ENCODE measurements at regions not wholly inside any gene's neighbourhood (a gene's known extent, or its start where the extent isn't known, plus 50 kb on each side); places are given as distances from the start of the nearest gene placed in this dataset.
A peak's percentile ranks its signal among the peaks of the same experiment; 100 is the strongest.
"Not testable (repeated sequence)": the region's sequence is repeated elsewhere in the genome, so short reads cannot be mapped to it uniquely, and the experiment has no call there.

DNA sequence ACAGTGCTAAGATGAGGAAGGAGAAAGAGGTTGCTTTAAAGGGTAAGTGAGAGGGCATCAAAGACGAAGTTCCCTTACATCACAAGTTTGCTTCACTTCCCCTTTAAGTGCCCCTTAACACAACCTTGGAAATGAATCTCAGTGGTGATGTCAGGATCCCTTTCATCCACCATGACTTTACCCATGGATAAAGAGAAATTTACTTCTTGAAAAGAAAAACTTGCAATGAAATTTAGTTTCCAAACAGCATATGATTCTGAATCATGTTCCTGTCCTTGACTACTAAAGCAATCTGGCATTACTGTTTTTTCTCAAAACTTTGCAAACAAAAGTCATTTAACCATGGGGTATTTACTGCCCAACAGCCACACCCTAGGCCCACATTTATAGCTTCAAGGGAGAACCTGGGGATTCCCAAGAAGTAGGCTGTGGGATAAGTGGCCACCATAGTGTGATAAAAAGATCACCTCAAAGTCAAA lies 135.9 kb downstream of the ITGB8 start:
- ATAC-seq (peak in 1 of 2 donors; percentile 38), DNase-seq (no peak)

DNA sequence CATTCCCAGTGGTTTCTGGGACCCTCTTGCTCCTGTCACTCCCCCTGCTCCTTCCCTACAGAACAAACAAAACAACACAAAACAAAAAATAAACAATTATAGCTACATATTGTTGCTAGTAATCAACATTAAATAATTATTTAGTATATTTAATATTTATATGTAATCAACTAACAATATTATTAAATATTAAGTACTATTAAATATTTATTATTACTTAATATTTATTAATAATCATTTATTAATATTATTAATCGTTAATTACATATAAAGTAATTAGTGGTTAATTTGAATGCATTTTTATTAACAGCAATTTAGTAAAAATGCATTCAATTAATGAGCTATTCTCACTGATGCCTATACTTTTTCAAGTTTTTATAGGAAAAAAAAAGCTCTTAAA lies 139.4 kb downstream of the ITGB8 start:
- ATAC-seq (no peak), DNase-seq (no peak)
- intact Hi-C loops (cut with DNase I): no loop called here

More for the DNA sequence above, 135.9 kb downstream of the ITGB8 start:
- intact Hi-C loops (cut with DNase I): no loop called here

DNA sequence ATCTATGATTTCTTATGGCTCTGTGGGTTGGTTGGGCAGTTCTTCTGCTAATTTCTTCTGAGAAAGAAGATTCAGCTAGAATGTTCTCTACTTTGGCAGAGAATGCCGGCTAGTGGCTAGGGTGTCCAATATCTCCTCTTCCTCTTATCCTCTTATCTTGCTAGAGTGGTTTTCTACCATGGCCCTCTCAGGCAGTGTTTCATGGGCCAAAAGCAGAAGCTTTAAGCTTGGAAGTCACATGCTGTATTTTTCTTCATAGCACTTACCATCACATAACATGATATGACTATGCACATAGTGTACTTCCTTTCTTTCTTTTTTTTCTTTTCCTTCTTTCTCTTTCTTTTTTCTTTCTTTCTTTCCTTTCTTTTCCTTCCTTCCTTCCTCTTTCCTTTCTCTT lies 140.0 kb downstream of the ITGB8 start:
- ATAC-seq (peak in 1 of 2 donors; percentile 49), DNase-seq (no peak)
- intact Hi-C loops (cut with DNase I): no loop called here

DNA sequence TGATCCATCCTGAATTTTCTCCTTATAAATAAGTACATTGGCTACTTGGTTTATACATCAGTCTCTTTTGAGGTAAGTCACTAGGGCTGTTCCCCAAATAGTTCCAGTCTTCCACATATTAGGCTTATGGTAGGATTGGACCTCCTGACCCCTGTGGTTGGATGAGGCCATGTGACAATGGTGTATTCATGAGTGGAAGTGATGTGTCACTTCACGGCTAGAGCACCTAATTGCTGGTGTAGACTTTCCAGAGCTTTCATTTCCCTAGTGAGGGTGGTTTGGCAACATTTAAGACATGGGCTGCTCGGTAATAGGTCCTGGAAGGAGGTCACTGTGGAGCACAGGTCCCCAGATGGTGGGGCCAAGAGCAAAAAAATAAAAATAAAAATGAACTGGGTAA lies 141.2 kb upstream of the ABCB5 start:
- ATAC-seq (no peak), DNase-seq (no peak)
- intact Hi-C loops (cut with DNase I): no loop called here

DNA sequence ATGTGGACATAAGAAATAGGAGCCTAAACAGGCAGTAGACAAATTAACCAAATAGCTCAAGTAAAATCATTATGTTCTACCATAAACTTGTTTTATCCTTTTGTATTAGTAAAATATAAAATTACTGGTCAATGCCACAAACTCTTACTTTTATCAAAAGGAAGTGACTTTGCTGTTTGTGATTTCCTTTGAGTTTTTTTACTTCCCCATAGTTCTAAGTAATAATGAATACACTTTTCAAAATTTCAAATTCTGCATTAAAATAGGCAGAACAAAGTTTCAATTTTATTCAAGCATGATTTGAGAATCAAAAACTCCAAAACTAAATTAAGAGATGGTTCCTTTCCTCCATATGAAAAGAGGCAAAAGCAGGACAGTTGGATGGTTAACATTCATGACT lies 139.7 kb upstream of the ABCB5 start:
- intact Hi-C loops (cut with DNase I): no loop called here
- no peak for ATAC-seq
- no peak for DNase-seq

DNA sequence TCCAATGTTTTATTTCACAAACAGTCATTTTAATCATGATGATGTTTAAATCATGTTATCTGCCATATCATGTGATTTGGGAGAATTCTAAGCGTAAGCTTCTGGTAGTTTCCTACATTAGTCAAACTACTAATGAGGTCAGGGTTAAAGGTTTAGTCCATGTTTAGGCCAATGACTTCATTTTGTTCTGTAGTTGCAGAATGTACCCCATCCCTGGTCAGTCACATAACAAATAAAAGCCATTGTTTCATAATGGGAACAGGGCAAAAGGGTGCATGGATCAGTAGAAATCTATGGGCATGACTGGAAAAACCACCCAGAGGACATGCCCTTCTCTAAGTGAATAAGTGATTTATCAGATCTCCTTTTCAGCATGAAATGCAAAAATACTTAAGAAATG lies 138.4 kb upstream of the ABCB5 start:
- intact Hi-C loops (cut with DNase I): no loop called here
- DNase-seq (no peak), ATAC-seq (no peak)

DNA sequence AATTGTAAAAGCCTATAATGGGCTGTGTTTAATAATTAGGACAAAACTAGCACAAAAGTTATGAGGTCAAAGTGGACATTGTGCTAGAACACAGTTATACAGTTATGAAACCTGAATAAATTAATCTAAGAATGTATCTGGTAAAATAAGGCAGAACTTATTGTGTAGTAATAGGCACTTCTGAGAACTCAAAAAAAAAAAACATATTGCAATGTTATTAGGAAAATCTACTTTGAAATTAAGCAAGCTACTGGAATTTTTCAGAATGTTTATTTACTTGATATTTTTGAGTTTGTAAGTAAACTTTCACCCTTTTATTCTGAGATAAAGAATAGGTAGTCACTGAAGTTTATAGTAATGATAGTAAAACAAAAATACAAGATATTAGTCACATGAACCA lies 135.8 kb upstream of the ABCB5 start:
- ATAC-seq (no peak), DNase-seq (no peak)
- intact Hi-C loops (cut with DNase I): no loop called here

DNA sequence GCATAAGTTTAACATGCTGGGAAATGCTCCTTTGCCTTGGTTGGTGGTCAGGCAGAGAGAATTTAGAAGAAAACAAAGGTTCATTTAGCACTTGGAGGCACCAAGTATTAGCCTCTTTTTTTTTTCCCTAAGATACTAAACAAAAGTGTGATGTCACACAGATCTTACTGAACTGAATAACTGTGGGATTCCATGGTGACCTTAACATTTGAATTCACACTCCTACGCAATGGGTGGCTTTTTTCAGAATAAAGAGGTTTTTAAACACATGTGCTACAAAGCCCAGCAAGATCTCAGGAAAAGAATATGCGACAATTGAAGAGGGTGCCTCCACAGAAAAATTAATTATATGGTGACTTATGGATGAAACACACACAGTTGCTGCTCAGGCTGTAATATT lies 133.4 kb upstream of the ABCB5 start:
- DNase-seq (no peak), ATAC-seq (no peak)
- intact Hi-C loops (cut with DNase I): no loop called here

DNA sequence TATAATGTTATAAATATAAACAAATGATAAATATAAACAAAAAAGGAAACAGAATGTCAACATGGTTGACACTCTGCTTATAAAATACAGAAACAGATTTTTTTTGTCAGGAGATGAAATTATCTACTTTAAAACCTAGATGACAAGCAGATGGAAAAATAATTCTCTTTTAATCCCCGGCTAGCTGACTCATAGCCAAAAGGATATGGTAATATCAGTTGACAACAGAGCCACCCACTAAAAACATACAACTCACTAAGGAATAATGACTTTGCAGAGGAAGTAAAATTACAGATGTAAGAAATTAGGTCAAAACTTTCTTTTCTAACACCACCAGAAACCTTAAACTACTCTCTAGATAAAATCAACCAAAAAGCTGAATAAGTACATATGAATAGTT lies 131.1 kb upstream of the ABCB5 start:
- ATAC-seq: no peak
- intact Hi-C loops (cut with DNase I): no loop called here
- no peak for DNase-seq

DNA sequence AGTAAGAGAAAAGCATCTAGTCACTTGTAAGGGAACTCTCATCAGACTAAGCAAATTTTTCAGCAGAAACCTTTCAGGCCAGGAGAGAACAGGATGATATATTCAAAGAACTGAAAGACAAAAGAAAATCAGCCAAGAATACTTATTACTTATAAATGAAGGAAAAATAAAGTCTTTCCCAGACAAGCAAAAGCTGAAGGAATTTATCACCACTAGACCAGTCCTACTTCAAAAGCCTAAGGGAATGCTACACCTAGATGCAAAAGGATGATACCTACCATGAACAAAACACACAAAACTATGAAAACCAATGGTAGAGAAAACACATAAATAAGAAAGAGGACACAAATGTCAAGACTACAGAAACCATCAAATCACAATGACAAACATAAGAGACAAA lies 126.6 kb upstream of the ABCB5 start:
- no peak for DNase-seq
- intact Hi-C loops (cut with DNase I): no loop called here
- ATAC-seq: no peak

DNA sequence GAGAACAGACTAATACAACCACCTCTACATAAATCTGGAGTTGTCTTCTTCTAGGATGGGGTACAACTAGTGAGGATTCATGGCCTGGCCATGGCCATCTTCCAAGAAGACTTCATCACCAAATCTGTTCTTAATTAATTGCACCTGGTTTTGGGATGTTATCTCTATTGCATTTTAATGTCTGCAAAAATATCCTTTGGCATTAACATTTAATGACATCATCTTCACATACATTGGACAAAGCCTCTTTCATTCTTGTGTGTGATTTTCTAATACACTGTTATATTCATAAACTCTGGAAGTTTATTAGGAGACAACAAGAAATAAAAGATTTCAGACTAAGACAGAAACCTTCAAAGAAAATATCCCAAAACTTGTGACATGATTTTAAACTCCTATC lies 124.2 kb upstream of the ABCB5 start:
- ATAC-seq (no peak), DNase-seq (no peak)
- intact Hi-C loops (cut with DNase I): no loop called here

DNA sequence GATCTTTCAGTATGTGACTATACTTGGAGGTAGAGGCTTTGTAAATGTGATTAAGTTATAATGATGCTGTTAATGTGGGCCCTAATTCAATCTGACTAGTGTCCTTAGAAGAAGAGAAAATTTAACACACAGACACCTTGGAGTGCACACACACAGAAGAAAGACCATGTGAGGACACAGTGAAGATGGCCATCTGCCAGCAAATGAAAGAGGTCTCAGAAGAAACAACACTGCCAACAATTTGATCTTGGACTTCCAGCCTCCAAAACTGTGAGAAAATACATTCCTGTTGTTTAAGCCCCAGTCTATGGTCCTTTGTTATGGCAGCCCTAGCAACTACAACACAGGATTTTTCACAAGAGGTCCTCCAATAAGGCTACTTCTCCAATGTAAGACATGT lies 120.9 kb upstream of the ABCB5 start:
- intact Hi-C loops (cut with DNase I): no loop called here
- DNase-seq (no peak), ATAC-seq (no peak)

DNA sequence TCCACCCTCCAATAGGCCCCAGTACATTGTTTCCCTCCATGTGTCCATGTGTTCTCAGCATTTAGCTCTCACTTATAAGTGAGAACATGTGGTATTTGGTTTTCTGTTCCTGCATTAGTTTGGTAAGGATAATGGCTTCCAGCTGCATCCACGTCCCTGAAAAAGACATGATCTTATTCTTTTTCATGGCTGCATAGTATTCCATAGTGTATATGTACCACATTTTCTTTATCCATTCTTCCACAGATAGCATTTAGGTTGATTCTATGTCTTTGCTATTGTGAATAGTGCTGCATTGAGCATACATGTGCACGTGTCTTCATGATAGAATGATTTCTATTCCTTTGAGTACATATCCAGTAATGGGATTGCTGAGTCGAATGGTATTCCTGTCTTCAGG lies 114.0 kb upstream of the ABCB5 start:
- ATAC-seq; DNase-seq; intact Hi-C loops (cut with DNase I): not testable (repeated sequence)

DNA sequence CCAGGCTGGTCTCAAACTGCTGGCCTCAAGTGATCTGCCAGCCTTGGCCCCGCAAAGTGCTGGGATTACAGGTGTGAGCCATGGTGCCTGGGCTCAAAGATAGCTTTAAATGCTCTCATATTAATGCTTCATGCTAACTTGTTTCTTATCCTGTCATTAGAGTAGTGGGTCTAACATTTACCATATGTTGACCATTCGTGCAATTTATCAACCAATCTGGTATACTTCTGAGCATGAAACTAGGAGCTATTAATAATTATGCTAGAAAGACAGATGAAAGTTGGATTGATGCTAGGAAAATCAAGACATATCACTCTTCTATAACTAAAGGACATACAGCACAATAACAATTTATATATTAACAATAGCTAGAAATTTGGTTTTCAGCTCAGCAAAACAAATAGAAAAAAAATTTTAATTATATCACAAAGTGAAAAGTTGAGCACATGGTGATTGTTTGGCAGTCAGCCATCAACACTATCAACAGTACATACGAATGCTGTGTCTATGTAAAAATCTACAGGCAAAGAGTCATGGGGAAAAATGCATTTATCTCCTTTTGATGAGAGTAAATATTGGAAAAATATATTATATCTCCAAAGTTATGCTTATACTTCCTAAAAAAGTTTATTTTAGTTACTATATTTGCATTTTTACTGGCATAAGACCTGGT lies 112.1 kb upstream of the ABCB5 start:
- intact Hi-C loops (cut with DNase I): no loop called here

DNA sequence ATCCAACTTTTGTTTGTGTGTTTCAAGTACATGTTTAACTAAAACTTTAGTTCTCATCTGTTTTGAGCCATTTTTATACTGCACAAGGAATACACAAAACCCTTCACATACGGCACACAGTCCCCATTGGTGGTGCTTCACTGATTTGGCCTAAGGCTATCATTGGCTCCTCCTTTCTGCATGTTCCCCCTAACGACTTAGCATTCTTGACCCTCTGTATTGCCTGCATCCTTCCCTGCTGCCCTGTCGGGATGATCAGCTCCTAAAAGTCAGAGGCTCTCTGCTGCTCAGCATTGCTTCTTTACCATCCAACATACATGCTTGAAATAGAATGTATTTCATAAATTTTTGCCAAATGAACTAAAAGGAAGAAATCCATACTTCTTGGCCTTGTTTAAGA lies 111.4 kb upstream of the ABCB5 start:
- intact Hi-C loops (cut with DNase I): no loop called here

More for the DNA sequence above, 112.1 kb upstream of the ABCB5 start:
- DNase-seq: no peak
- ATAC-seq: no peak

DNA sequence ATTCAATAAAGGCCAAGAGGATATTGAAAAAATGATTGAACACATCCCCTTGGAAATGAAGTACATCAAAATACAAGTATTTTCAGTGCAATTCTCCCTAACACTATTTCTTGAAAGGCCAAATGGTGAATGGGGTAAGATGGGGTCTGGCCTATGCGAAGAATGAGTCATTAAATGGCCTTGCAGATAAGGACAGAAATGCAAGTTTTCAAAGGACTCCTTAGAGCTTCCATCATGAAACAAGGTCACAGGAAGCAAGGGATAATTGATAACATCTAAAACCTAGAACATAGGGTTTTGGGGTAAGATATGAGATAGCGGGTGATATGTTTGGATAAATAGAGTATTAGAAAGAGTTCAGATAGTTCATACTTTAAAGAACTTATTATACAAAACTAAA lies 109.3 kb upstream of the ABCB5 start:
- ATAC-seq (no peak), DNase-seq (no peak)
- intact Hi-C loops (cut with DNase I): no loop called here

More for the DNA sequence above, 111.4 kb upstream of the ABCB5 start:
- ATAC-seq (no peak), DNase-seq (no peak)

DNA sequence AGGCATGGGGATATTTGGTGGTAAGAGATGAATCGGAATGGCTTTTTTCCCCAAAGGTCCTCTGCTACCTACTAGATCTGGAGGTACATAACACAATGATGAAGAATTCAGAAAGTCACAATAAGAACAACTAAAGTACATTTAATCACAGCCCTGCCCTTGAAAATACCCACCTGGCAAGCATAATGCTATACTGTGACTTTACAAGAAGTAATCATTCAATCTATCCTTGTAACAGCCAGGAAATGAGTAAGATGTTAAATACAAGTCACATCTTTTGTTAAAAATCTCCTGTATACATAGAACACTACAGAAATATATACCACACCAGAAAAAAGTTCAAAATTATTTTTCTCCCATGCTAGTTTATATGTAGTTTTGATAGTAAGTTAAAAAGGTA lies 108.3 kb upstream of the ABCB5 start:
- ATAC-seq: no peak
- intact Hi-C loops (cut with DNase I): no loop called here
- DNase-seq: no peak

DNA sequence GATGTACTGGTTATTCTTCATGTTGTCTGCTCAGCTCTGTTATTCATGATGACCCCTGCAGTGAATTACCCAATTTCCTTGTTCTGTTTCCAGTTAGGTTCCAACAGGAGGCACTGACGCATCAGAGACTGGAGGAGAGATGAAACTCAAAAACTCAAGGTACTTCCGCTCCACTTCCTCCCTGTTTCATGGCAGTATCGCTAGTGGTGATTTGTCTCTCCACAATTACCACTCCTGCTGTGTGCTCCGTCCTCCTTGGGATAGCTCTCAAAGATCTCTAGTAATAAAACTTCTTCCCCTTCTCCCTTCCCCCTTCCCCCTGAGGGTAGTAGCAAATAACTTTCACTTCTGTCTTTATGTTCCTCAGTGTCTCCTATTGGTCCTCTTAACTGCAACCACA lies 107.4 kb upstream of the ABCB5 start:
- intact Hi-C loops (cut with DNase I): no loop called here
- DNase-seq (no peak), ATAC-seq (peak in 1 of 2 donors; percentile 53)

DNA sequence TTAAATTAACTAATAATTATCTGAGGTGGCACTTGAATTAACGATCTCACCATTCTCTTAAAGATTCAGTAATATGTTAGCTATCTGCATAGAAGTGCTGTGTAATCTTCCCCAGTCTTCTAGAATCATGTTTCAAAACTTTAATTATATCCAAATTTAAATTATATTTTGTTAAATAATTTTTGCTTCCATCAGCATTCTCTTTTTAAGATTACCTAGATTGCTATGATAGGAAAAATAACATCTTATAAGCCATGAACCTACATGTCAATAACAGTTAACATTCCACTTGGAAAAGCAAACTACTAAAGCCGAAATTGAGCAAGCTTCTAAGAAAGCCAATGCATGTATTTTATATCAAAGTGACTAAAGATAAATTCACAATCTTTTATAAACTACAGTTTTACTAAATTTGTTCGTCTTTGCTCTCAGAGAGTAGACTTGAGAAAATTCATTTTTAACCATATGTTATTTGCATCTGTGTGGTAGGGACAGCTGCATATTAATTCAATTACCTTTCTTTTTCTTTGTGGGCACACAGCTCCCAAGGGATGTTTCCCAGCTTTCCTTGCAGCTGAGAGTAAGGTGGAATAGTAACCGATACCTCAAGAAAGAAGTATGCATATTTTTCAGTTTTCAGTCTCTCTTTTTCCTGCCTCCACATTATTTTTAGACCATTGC lies 105.4 kb upstream of the ABCB5 start:
- ATAC-seq (no peak), DNase-seq (no peak)
- intact Hi-C loops (cut with DNase I): no loop called here

DNA sequence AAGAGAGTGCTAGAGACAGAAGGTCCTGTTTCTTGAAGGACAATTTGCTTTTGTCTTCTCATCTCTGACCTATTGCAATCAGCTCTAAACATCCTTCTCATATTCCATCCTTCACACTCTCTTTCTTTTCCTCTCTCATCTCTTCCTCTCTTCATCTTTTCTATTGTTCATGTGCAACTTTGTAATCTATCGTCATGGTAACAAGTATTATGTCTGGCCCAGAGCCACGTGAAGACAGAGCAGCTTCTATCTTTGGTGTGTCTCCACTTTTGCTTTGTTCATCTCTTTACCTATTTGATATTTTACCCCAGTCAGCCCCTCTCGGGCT lies 104.9 kb upstream of the ABCB5 start:
- intact Hi-C loops (cut with DNase I): no loop called here
- DNase-seq: no peak
- no peak for ATAC-seq

DNA sequence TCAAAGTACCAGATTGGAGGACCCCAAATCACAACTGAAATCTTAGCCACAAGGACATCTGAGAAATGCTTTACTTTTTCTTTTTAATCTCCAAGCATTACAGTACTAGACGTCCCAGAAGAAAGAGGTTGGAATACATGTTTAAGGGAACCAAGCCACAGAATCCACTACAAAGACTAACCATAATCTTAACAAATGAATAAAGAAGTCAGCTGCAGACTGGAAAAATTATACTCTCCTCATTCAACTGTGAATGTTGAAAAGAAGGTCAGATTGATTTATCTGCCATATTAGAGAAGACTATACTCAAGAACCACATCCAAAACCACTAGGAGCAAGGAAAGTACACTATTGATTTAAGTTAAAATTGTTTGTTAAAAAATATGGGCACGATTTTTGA lies 102.1 kb upstream of the ABCB5 start:
- DNase-seq: no peak
- no peak for ATAC-seq
- intact Hi-C loops (cut with DNase I): no loop called here

Measured in left cardiac atrium (tissue), 4 donors.